ENCODE measurements at regions not wholly inside any gene's neighbourhood (a gene's known extent, or its start where the extent isn't known, plus 50 kb on each side); places are given as distances from the start of the nearest gene placed in this dataset.

DNA sequence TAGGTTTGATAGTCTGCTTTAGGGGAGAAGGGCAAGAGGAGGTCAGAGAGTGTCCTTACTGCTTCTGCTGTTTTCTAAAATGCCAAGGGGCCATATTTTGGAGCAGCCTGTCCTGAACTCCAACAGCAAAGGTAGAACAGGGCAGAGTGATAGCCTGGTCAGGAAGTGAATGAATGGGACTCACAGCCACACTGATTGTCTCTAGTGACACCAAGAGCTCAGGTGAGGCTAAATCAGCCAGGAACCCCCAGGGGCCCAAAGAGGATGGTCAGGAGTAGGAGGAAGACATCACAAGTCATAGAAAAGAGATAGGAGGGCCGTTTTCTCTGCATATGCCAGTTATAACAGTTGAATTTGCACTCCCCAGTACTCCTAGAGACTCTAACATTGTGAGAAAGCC lies 97.4 kb upstream of the DUSP10 start:
- TF ChIP-seq TOX (CRISPR knock-in tag; IDR thresholded peaks at IDR 0.05; ENCODE audit: borderline replicate concordance) (no peak), ZFP30 (CRISPR knock-in tag; IDR thresholded peaks at IDR 0.05) (no peak), ZFP3 (CRISPR knock-in tag; IDR thresholded peaks at IDR 0.05) (no peak), ARNTL (CRISPR knock-in tag; IDR thresholded peaks at IDR 0.05; ENCODE audit: borderline replicate concordance, low read depth) (no peak), ZC3H10 (CRISPR knock-in tag; IDR thresholded peaks at IDR 0.05) (no peak), RARB (CRISPR knock-in tag; IDR thresholded peaks at IDR 0.05) (no peak), OSR1 (CRISPR knock-in tag; IDR thresholded peaks at IDR 0.05) (no peak), ISL1 (CRISPR knock-in tag; IDR thresholded peaks at IDR 0.05) (no peak), PPARA (CRISPR knock-in tag; IDR thresholded peaks at IDR 0.05; ENCODE audit: borderline replicate concordance) (no peak), SNAI2 (CRISPR knock-in tag; IDR thresholded peaks at IDR 0.05) (no peak), ZNF70 (CRISPR knock-in tag; IDR thresholded peaks at IDR 0.05) (no peak)
- TF ChIP-seq, protein P1, sequence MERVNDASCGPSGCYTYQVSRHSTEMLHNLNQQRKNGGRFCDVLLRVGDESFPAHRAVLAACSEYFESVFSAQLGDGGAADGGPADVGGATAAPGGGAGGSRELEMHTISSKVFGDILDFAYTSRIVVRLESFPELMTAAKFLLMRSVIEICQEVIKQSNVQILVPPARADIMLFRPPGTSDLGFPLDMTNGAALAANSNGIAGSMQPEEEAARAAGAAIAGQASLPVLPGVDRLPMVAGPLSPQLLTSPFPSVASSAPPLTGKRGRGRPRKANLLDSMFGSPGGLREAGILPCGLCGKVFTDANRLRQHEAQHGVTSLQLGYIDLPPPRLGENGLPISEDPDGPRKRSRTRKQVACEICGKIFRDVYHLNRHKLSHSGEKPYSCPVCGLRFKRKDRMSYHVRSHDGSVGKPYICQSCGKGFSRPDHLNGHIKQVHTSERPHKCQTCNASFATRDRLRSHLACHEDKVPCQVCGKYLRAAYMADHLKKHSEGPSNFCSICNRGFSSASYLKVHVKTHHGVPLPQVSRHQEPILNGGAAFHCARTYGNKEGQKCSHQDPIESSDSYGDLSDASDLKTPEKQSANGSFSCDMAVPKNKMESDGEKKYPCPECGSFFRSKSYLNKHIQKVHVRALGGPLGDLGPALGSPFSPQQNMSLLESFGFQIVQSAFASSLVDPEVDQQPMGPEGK (CRISPR knock-in tag; IDR thresholded peaks at IDR 0.05; ENCODE audit: borderline replicate concordance), result no peak

Data from SK-N-SH treated with all-trans-retinoic acid at 6 μM for 48 hours (cell line).